H9 (cell line): ENCODE measurements at regions not wholly inside any gene's neighbourhood (a gene's known extent, or its start where the extent isn't known, plus 50 kb on each side); places are given as distances from the start of the nearest gene placed in this dataset.
"Not testable (repeated sequence)": the region's sequence is repeated elsewhere in the genome, so short reads cannot be mapped to it uniquely, and the experiment has no call there.

Experiments used
- DNase-seq: peaks from one replicate; pipeline ENCODE4 v3.0.0-alpha.2; 2017
- H2AFZ ChIP-seq: one replicate; pipeline ENCODE4 v1.6.1; 2013; ENCODE audit warnings: mild to moderate bottlenecking, low read length, control low read depth, moderate library complexity
- H2AK5ac ChIP-seq: 2 replicates; pipeline ENCODE4 v1.6.1; 2013; ENCODE audit warnings: low read length, control low read depth, mixed read lengths; ENCODE audit not compliant: insufficient read length
- H2BK120ac ChIP-seq: one replicate; pipeline ENCODE4 v1.6.1; 2013; ENCODE audit warnings: low read depth, mild to moderate bottlenecking, low read length, control low read depth, inconsistent platforms; ENCODE audit not compliant: poor library complexity, severe bottlenecking
- H2BK12ac ChIP-seq: 2 replicates; pipeline ENCODE4 v1.6.1; 2013; ENCODE audit warnings: low read length, control low read depth, mixed read lengths, low read depth; ENCODE audit not compliant: insufficient read length
- H2BK15ac ChIP-seq: 2 replicates; pipeline ENCODE4 v1.6.1; 2013; ENCODE audit warnings: low read depth, low read length, control low read depth
- H2BK20ac ChIP-seq: one replicate; pipeline ENCODE4 v1.6.1; 2013; ENCODE audit warnings: low read depth, mild to moderate bottlenecking, low read length, control low read depth, inconsistent platforms; ENCODE audit not compliant: poor library complexity, severe bottlenecking
- H2BK5ac ChIP-seq: 2 replicates; pipeline ENCODE4 v1.6.1; 2013; ENCODE audit warnings: low read length, control low read depth, mixed read lengths; ENCODE audit not compliant: insufficient read length
- H3K14ac ChIP-seq: 2 replicates; pipeline ENCODE4 v1.6.1; 2013; ENCODE audit warnings: low read length, control low read depth; ENCODE audit not compliant: insufficient read depth
- H3K18ac ChIP-seq: 2 replicates; pipeline ENCODE4 v1.6.1; 2013; ENCODE audit warnings: low read depth, mild to moderate bottlenecking, mixed read lengths, low read length, control low read depth; ENCODE audit not compliant: insufficient read length
- H3K23ac ChIP-seq: 2 replicates; pipeline ENCODE4 v1.6.1; 2013; ENCODE audit warnings: low read length, control low read depth, mixed read lengths, low read depth; ENCODE audit not compliant: insufficient read length
- H3K23me2 ChIP-seq: 2 replicates; pipeline ENCODE4 v1.6.1; 2013; ENCODE audit warnings: low read depth, mild to moderate bottlenecking, mixed read lengths, low read length, control low read depth; ENCODE audit not compliant: insufficient read length, poor library complexity, severe bottlenecking
- H3K27ac ChIP-seq: 2 replicates; pipeline ENCODE4 v1.5.1; 2013; ENCODE audit warnings: low read length, control low read depth, mixed read lengths, low read depth; ENCODE audit not compliant: insufficient read length
- H3K27me3 ChIP-seq: 2 replicates; pipeline ENCODE4 v1.6.1; 2013; ENCODE audit warnings: low read length, control low read depth, inconsistent platforms; ENCODE audit not compliant: insufficient read depth
- H3K4ac ChIP-seq: 2 replicates; pipeline ENCODE4 v1.6.1; 2013; ENCODE audit warnings: low read depth, mild to moderate bottlenecking, control low read depth, inconsistent platforms, low read length, moderate library complexity
- H3K4me1 ChIP-seq: 2 replicates; pipeline ENCODE4 v1.6.1; 2013; ENCODE audit warnings: low read length, control low read depth, inconsistent platforms; ENCODE audit not compliant: insufficient read depth
- H3K4me2 ChIP-seq: 2 replicates; pipeline ENCODE4 v1.6.1; 2013; ENCODE audit warnings: low read length, control low read depth, mixed read lengths; ENCODE audit not compliant: insufficient read length, insufficient read depth
- H3K56ac ChIP-seq: 2 replicates; pipeline ENCODE4 v1.6.1; 2013; ENCODE audit warnings: low read depth, mild to moderate bottlenecking, mixed read lengths, low read length, control low read depth; ENCODE audit not compliant: insufficient read length
- H3K79me1 ChIP-seq: 2 replicates; pipeline ENCODE4 v1.6.1; 2013; ENCODE audit warnings: low read depth, mild to moderate bottlenecking, moderate library complexity, low read length, control low read depth, inconsistent platforms; ENCODE audit not compliant: insufficient read depth, poor library complexity, severe bottlenecking
- H3K79me2 ChIP-seq: 2 replicates; pipeline ENCODE4 v1.6.1; 2013; ENCODE audit warnings: low read length, control low read depth, inconsistent platforms; ENCODE audit not compliant: insufficient read depth
- H3K9ac ChIP-seq: 2 replicates; pipeline ENCODE4 v1.6.1; 2013; ENCODE audit warnings: low read length, control low read depth, mixed read lengths; ENCODE audit not compliant: insufficient read length; ENCODE audit errors: extremely low read depth
- H3K9me3 ChIP-seq: one replicate; pipeline ENCODE4 v1.6.1; 2013; ENCODE audit warnings: low read depth, low read length, inconsistent platforms; ENCODE audit not compliant: control insufficient read depth
- H3T11ph ChIP-seq: one replicate; pipeline ENCODE4 v1.6.1; 2013; ENCODE audit warnings: mild to moderate bottlenecking, low read length, control low read depth, inconsistent platforms
- H4K20me1 ChIP-seq: one replicate; pipeline ENCODE4 v1.6.1; 2013; ENCODE audit not compliant: control insufficient read depth, insufficient read length, insufficient read depth
- H4K5ac ChIP-seq: 2 replicates; pipeline ENCODE4 v1.6.1; 2013; ENCODE audit warnings: low read depth, mild to moderate bottlenecking, mixed read lengths, low read length, control low read depth; ENCODE audit not compliant: insufficient read length
- H4K8ac ChIP-seq: replicated peaks from 2 replicates; pipeline ENCODE4 v1.6.1; 2013; ENCODE audit warnings: low read length, control low read depth, mixed read lengths, low read depth; ENCODE audit not compliant: insufficient read length
- H4K91ac ChIP-seq: 2 replicates; pipeline ENCODE4 v1.6.1; 2013; ENCODE audit warnings: low read depth, mild to moderate bottlenecking, moderate library complexity, mixed read lengths, low read length, control low read depth; ENCODE audit not compliant: insufficient read length
- H3K27ac Mint-ChIP-seq, 3 experiments: 2 replicates in 2 of 3; 3 replicates in 1 of 3; pipeline ENCODE4 v1.8.0; 2020 to 2021; ENCODE audit warnings: mixed read lengths in 3 of 3, mild to moderate bottlenecking in 1 of 3, moderate library complexity in 1 of 3
- H3K27me3 Mint-ChIP-seq: 2 replicates; pipeline ENCODE4 v1.8.0; 2021; ENCODE audit warnings: low read depth, mild to moderate bottlenecking, moderate library complexity, mixed read lengths
- H3K36me3 Mint-ChIP-seq, 3 experiments: 2 replicates in 2 of 3; 3 replicates in 1 of 3; pipeline ENCODE4 v1.8.0; 2020 to 2021; ENCODE audit warnings: low read depth in 3 of 3, mixed read lengths in 3 of 3; ENCODE audit not compliant: insufficient read depth in 1 of 3
- H3K4me1 Mint-ChIP-seq, 2 experiments: 2 replicates each; pipeline ENCODE4 v1.8.0; 2020; ENCODE audit warnings: mixed read lengths in 2 of 2
- H3K4me3 Mint-ChIP-seq, 2 experiments: 2 replicates in 1 of 2; 3 replicates in 1 of 2; pipeline ENCODE4 v1.8.0; 2020 to 2021; ENCODE audit warnings: mild to moderate bottlenecking in 2 of 2, mixed read lengths in 2 of 2, moderate library complexity in 1 of 2
- H3K9me3 Mint-ChIP-seq, 2 experiments: 2 replicates in 1 of 2; 3 replicates in 1 of 2; pipeline ENCODE4 v1.8.0; 2020; ENCODE audit warnings: mild to moderate bottlenecking in 2 of 2, mixed read lengths in 2 of 2, moderate library complexity in 1 of 2
- WGBS: extraction: QIAGEN DNeasy Blood & Tissue Kit; methylation state at CpG from one replicate; pipeline ENCODE4 v1.1.7; 2013; ENCODE audit warnings: missing lambda C conversion rate, low lambda C conversion rate, mixed read lengths; ENCODE audit not compliant: insufficient read length; ENCODE audit errors: extremely low coverage; 5-methylcytosine and 5-hydroxymethylcytosine counted together
- TF ChIP-seq, protein P1 (sequence below): fragments of 200-600 bp; sonication (generic); conservative IDR thresholded peaks from 3 replicates; pipeline ENCODE4 v1.8.0; 2021; ENCODE audit warnings: antibody characterized with exemption, mild to moderate bottlenecking

DNA sequence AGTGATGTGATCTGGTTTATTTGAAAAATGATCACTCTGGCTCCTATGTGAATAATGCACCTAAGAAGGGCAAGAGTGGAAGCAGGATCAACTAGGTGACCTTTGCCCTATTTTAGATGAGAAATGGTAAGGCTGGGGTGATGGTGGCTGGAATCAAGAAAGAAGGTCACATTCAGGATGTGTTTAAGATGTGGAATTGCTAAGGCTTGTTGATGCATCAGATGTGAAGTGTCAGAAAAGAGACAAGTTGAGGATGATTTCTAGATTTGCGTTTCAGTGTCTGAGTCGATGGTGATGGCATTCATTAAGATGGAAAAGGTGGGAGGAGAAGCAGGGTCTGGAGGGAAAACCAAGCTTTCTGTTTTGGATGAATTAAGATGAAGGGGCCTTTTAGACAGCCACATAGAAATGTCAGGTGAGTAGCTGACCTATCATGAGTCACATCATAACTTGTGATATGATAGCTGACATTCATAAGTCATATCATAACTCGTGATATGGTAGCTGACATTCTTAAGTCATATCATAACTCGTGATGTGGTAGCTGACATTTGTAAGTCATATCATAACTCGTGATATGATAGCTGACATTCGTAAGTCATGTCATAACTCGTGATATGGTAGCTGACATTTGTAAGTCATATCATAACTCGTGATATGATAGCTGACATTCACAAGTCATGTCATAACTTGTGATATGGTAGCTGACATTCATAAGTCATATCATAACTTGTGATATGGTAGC is 101.2 kb upstream of the SEC11C start:
- H3K4me3 Mint-ChIP-seq = no peak overlapping the region
- H2AFZ ChIP-seq = no peak overlapping the region
- H2BK12ac ChIP-seq = no peak overlapping the region
- H2AK5ac ChIP-seq = no peak overlapping the region
- no peaks in the 10 kb centered on the region for H3K79me2 ChIP-seq
- no peak overlapping the region for H3T11ph ChIP-seq
- TF ChIP-seq, protein P1, sequence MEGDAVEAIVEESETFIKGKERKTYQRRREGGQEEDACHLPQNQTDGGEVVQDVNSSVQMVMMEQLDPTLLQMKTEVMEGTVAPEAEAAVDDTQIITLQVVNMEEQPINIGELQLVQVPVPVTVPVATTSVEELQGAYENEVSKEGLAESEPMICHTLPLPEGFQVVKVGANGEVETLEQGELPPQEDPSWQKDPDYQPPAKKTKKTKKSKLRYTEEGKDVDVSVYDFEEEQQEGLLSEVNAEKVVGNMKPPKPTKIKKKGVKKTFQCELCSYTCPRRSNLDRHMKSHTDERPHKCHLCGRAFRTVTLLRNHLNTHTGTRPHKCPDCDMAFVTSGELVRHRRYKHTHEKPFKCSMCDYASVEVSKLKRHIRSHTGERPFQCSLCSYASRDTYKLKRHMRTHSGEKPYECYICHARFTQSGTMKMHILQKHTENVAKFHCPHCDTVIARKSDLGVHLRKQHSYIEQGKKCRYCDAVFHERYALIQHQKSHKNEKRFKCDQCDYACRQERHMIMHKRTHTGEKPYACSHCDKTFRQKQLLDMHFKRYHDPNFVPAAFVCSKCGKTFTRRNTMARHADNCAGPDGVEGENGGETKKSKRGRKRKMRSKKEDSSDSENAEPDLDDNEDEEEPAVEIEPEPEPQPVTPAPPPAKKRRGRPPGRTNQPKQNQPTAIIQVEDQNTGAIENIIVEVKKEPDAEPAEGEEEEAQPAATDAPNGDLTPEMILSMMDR = no peak
- no peaks in the 10 kb centered on the region for H4K20me1 ChIP-seq
- H4K91ac ChIP-seq = no peak overlapping the region
- no peak overlapping the region for H3K18ac ChIP-seq
- no peaks in the 10 kb centered on the region for H3K23me2 ChIP-seq
- H3K27ac ChIP-seq = no peak overlapping the region
- H2BK20ac ChIP-seq = no peak overlapping the region
- no peak overlapping the region for H4K5ac ChIP-seq
- H2BK15ac ChIP-seq = no peak overlapping the region
- H3K27me3 ChIP-seq = no peaks in the 10 kb centered on the region
- no peaks in the 10 kb centered on the region for H3K27me3 Mint-ChIP-seq
- no peak overlapping the region for H3K4me2 ChIP-seq
- no peaks in the 10 kb centered on the region for H3K79me1 ChIP-seq
- no peaks in the 10 kb centered on the region for H3K9me3 ChIP-seq
- H3K9me3 Mint-ChIP-seq = no peaks in the 10 kb centered on the region
- no peak overlapping the region for H2BK120ac ChIP-seq
- H3K14ac ChIP-seq = no peak overlapping the region
- no peaks in the 10 kb centered on the region for H3K4me1 ChIP-seq
- no peaks in the 10 kb centered on the region for H3K36me3 Mint-ChIP-seq
- no peak for DNase-seq
- H3K9ac ChIP-seq = no peak overlapping the region
- H3K4me1 Mint-ChIP-seq = peaks cover 7% of the 10 kb centered on the region in 2 experiments
- H3K27ac Mint-ChIP-seq = no peak overlapping the region
- no peak overlapping the region for H3K56ac ChIP-seq
- no peak overlapping the region for H3K23ac ChIP-seq
- H2BK5ac ChIP-seq = no peak overlapping the region
- no peak overlapping the region for H4K8ac ChIP-seq
- WGBS = no CpG with 5 or more reads among the region's 8 CpGs
- no peak overlapping the region for H3K4ac ChIP-seq

DNA sequence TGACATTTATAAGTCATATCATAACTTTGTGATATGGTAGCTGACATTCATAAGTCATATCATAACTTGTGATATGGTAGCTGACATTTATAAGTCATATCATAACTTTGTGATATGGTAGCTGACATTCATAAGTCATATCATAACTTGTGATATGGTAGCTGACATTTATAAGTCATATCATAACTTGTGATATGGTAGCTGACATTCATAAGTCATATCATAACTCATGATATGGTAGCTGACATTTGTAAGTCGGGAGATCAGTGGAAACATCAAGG is 100.7 kb upstream of the SEC11C start:
- H3K18ac ChIP-seq, H3K4ac ChIP-seq, H3K9ac ChIP-seq, H4K91ac ChIP-seq, H3K79me1 ChIP-seq, H3K4me2 ChIP-seq, H2BK5ac ChIP-seq, H3K23ac ChIP-seq, DNase-seq, H2BK15ac ChIP-seq, H3K27ac ChIP-seq, H3T11ph ChIP-seq, H3K9me3 Mint-ChIP-seq, H3K27me3 ChIP-seq, H3K27ac Mint-ChIP-seq, H3K23me2 ChIP-seq, H3K14ac ChIP-seq, H3K36me3 Mint-ChIP-seq, H3K4me1 Mint-ChIP-seq, H4K8ac ChIP-seq, H2BK12ac ChIP-seq, H3K27me3 Mint-ChIP-seq, H4K20me1 ChIP-seq, H2AFZ ChIP-seq, H3K79me2 ChIP-seq, H3K4me3 Mint-ChIP-seq, H2AK5ac ChIP-seq, H3K9me3 ChIP-seq, H2BK20ac ChIP-seq, H3K4me1 ChIP-seq, H3K56ac ChIP-seq, H4K5ac ChIP-seq, H2BK120ac ChIP-seq: not testable (repeated sequence)
- no CpG with 5 or more reads among the region's 1 CpG for WGBS
